Esophagus muscularis mucosa (tissue), 4 donors: ENCODE measurements at regions not wholly inside any gene's neighbourhood (a gene's known extent, or its start where the extent isn't known, plus 50 kb on each side); places are given as distances from the start of the nearest gene placed in this dataset.

ENCODE experiments used
- DNase-seq: peaks from one replicate; pipeline ENCODE4 v3.0.0-alpha.2; 2017; ENCODE audit errors: extremely low spot score
- H3K27ac ChIP-seq, 4 donors: fragments of 200-600 bp; sonication (generic); replicated peaks in 1 of 4; 1 replicate in 3 of 4; 2 replicates in 1 of 4; pipeline ENCODE4 v1.5.1; 2016 to 2019; ENCODE audit warnings: mild to moderate bottlenecking in 1 of 4
- H3K27me3 ChIP-seq, 4 donors: fragments of 200-600 bp; sonication (generic); one replicate each; pipeline versions ENCODE4 v1.5.1 to v1.6.0; 2016 to 2019
- H3K36me3 ChIP-seq, 4 donors: fragments of 200-600 bp; sonication (generic); one replicate each; pipeline ENCODE4 v1.5.1; 2016 to 2019
- H3K4me1 ChIP-seq, 4 donors: fragments of 200-600 bp; sonication (generic); one replicate each; pipeline ENCODE4 v1.5.1; 2016 to 2019
- H3K4me3 ChIP-seq, 4 donors: fragments of 200-600 bp; sonication (generic); 1 replicate in 2 of 4; 2 replicates in 2 of 4; pipeline ENCODE4 v1.5.1; 2016 to 2019; ENCODE audit warnings: mild to moderate bottlenecking in 4 of 4, moderate library complexity in 1 of 4
- H3K9me3 ChIP-seq, 4 donors: fragments of 200-600 bp; sonication (generic); 1 replicate in 3 of 4; 2 replicates in 1 of 4; pipeline ENCODE4 v1.5.1; 2016 to 2019
- EP300 ChIP-seq: sonication (generic); formaldehyde crosslinking; IDR thresholded peaks from one replicate; pipeline ENCODE4 v1.6.1; 2017; ENCODE audit warnings: antibody characterized with exemption
- POLR2A ChIP-seq: fragments of 450-650 bp; IDR thresholded peaks from one replicate; pipeline ENCODE4 v1.6.1; 2017; ENCODE audit warnings: antibody characterized with exemption, moderate library complexity, mild to moderate bottlenecking, low read depth
- POLR2AphosphoS5 ChIP-seq, 2 donors: sonication (generic); formaldehyde crosslinking; IDR thresholded peaks; one replicate each; pipeline ENCODE4 v1.6.1; 2017; ENCODE audit warnings: antibody characterized with exemption in 2 of 2
- WGBS: methylation state at CpG from one replicate; pipeline ENCODE4 v1.1.5; 2018; 5-methylcytosine and 5-hydroxymethylcytosine counted together
- intact Hi-C: fragments of 100-400 bp; cut with DNase I; formaldehyde crosslinking; loops from one replicate; pipeline ENCODE4 v1.15.1; 2023
- TF ChIP-seq, protein P1 (sequence below), 3 experiments: fragments of 200-600 bp in 2 of 3; fragments of 450-650 bp in 1 of 3; sonication (generic) in 2 of 3; IDR thresholded peaks; one replicate each; pipeline ENCODE4 v1.5.1; 2017 to 2019; ENCODE audit warnings: antibody characterized with exemption in 3 of 3, mild to moderate bottlenecking in 2 of 3, moderate library complexity in 1 of 3

- H3K4me3 ChIP-seq, result no peak overlapping the region
- no peak overlapping the region for H3K27ac ChIP-seq
- intact Hi-C loops, result no loop called here
- H3K4me1 ChIP-seq, result no peaks in the 10 kb centered on the region
- DNase-seq, result no peak
- no peaks in the 10 kb centered on the region for H3K36me3 ChIP-seq
- H3K27me3 ChIP-seq, result no peaks in the 10 kb centered on the region
- peaks cover 0 to 11% (median 5%) of the 10 kb centered on the region in 4 donors for H3K9me3 ChIP-seq
- TF ChIP-seq, protein P1, sequence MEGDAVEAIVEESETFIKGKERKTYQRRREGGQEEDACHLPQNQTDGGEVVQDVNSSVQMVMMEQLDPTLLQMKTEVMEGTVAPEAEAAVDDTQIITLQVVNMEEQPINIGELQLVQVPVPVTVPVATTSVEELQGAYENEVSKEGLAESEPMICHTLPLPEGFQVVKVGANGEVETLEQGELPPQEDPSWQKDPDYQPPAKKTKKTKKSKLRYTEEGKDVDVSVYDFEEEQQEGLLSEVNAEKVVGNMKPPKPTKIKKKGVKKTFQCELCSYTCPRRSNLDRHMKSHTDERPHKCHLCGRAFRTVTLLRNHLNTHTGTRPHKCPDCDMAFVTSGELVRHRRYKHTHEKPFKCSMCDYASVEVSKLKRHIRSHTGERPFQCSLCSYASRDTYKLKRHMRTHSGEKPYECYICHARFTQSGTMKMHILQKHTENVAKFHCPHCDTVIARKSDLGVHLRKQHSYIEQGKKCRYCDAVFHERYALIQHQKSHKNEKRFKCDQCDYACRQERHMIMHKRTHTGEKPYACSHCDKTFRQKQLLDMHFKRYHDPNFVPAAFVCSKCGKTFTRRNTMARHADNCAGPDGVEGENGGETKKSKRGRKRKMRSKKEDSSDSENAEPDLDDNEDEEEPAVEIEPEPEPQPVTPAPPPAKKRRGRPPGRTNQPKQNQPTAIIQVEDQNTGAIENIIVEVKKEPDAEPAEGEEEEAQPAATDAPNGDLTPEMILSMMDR (IDR thresholded peaks at IDR 0.05), result no peak
- TF ChIP-seq POLR2AphosphoS5 (IDR thresholded peaks at IDR 0.05), result no peak
- TF ChIP-seq EP300, result no peak
- TF ChIP-seq POLR2A, result no peak
- WGBS, result 82% methylated on average over 3 of the region's 4 CpGs
Measured at GRCh38 chr12:67111182-67111581, 158.0 kb upstream of the CAND1 start.

DNA sequence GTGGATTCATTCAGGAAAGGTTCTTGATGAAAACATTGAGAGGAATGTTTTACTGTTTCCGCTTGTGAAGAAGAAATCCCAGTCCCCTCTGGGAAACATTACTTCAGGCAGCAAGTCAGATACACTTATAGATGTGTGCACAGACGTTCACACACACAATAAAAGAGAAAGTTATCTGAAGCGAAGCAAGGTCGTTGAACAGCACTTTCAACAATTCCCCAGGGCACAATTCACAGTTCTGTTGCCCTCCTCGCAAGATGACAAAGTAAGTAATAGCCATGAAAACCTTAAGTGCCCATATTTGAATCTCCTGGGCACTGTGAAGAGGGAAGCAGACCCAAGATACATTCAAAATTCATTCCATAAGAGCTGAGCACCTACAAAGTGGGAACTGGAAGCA is 156.6 kb upstream of the CAND1 start:
- no peak overlapping the region for H3K4me3 ChIP-seq
- no peak for DNase-seq
- intact Hi-C loops, result no loop called here
- no peak for TF ChIP-seq EP300
- no peak for TF ChIP-seq POLR2AphosphoS5 (IDR thresholded peaks at IDR 0.05)
- TF ChIP-seq, protein P1 (IDR thresholded peaks at IDR 0.05), result no peak
- no peak for TF ChIP-seq POLR2A
- no peaks in the 10 kb centered on the region for H3K4me1 ChIP-seq
- no peaks in the 10 kb centered on the region for H3K9me3 ChIP-seq
- WGBS, result 75% methylated on average over 5 of the region's 5 CpGs
- no peaks in the 10 kb centered on the region for H3K27me3 ChIP-seq
- no peak overlapping the region for H3K27ac ChIP-seq
- H3K36me3 ChIP-seq, result no peaks in the 10 kb centered on the region

GRCh38 chr12:67116134-67116533 is 153.0 kb upstream of the CAND1 start:
- TF ChIP-seq POLR2AphosphoS5 (IDR thresholded peaks at IDR 0.05) (no peak), EP300 (no peak), POLR2A (no peak)
- TF ChIP-seq, protein P1 (IDR thresholded peaks at IDR 0.05), result no peak
- WGBS, result 91% methylated on average over 1 of the region's 1 CpG

DNA sequence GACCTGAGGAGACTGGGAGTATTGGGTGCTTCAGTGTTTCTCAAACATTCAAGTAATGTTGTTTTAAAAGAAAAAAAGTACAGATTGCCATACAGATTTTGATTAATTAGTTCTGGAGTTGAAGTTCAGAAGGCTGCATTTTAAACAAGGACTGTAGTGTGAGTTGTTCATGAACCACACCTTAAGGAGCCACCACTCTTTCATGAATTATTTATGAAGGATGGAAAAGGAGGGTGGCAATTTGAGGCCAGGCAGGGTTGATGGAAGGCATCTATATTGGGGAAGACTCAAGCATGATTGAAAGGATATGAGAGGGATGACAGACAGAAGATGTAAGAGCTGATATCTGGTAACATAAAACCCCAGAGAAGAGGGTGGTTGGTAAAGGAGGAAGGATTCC is 146.6 kb upstream of the CAND1 start:
- no peak for DNase-seq
- H3K27ac ChIP-seq, result no peak overlapping the region
- no peaks in the 10 kb centered on the region for H3K27me3 ChIP-seq
- H3K9me3 ChIP-seq, result no peaks in the 10 kb centered on the region
- no peak overlapping the region for H3K4me3 ChIP-seq
- H3K36me3 ChIP-seq, result no peaks in the 10 kb centered on the region
- TF ChIP-seq, protein P1 (IDR thresholded peaks at IDR 0.05), result no peak
- intact Hi-C loops, result no loop called here
- H3K4me1 ChIP-seq, result no peaks in the 10 kb centered on the region

More at GRCh38 chr12:67116134-67116533, 153.0 kb upstream of the CAND1 start:
- no peak overlapping the region for H3K4me3 ChIP-seq
- H3K36me3 ChIP-seq, result no peaks in the 10 kb centered on the region
- H3K4me1 ChIP-seq, result no peaks in the 10 kb centered on the region
- H3K27me3 ChIP-seq, result no peaks in the 10 kb centered on the region
- no peaks in the 10 kb centered on the region for H3K9me3 ChIP-seq
- H3K27ac ChIP-seq, result no peak overlapping the region
- no peak for DNase-seq
- intact Hi-C loops, result no loop called here

DNA sequence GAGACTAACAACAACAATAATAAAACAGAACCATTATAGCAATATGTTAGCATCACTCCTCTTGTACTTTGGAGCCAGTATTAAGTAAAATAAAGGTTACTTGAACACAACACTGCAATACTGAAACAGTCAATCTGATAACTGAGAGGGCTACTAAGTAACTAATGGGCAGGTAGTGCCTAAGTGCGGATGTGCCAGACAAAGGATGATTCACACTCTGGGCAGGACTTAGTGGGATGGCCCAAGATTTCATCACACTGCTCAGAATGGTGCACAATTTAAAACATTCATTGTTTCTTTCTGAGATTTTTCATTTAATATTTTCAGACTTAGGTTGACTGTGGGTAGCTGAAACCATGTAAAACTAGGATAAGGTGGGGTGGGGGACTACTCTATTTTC is 131.9 kb upstream of the CAND1 start:
- H3K9me3 ChIP-seq, result no peaks in the 10 kb centered on the region
- DNase-seq, result no peak
- TF ChIP-seq POLR2A, result no peak
- no peaks in the 10 kb centered on the region for H3K36me3 ChIP-seq
- H3K27ac ChIP-seq, result no peak overlapping the region
- intact Hi-C loops, result no loop called here
- 82% methylated on average over 1 of the region's 1 CpG for WGBS
- H3K27me3 ChIP-seq, result no peaks in the 10 kb centered on the region
- H3K4me1 ChIP-seq, result no peaks in the 10 kb centered on the region
- H3K4me3 ChIP-seq, result no peak overlapping the region
